ENCODE measurements at regions not wholly inside any gene's neighbourhood (a gene's known extent, or its start where the extent isn't known, plus 50 kb on each side); places are given as distances from the start of the nearest gene placed in this dataset.
A peak's percentile ranks its signal among the peaks of the same experiment; 100 is the strongest.
"Not testable (repeated sequence)": the region's sequence is repeated elsewhere in the genome, so short reads cannot be mapped to it uniquely, and the experiment has no call there.

- peak; percentile 1 for DNase-seq (ENCODE audit: low spot score)
These were observed 773.3 kb upstream of the DEFB115 start for GRCh38 chr20:30484009-30484748.

- DNase-seq (ENCODE audit: low spot score): peak; percentile 1
These were observed 772.8 kb upstream of the DEFB115 start for GRCh38 chr20:30484749-30485070.

- peak; percentile 4 for DNase-seq (ENCODE audit: low spot score)
These were observed 771.9 kb upstream of the DEFB115 start for GRCh38 chr20:30485331-30486102.

GRCh38 chr20:30486103-30486478 lies 771.4 kb upstream of the DEFB115 start:
- peak; percentile 1 for DNase-seq (ENCODE audit: low spot score)

- DNase-seq (ENCODE audit: low spot score): not testable (repeated sequence)
These were observed 770.0 kb upstream of the DEFB115 start for GRCh38 chr20:30487461-30487860.

- peak; percentile 11 for DNase-seq (ENCODE audit: low spot score)
These were observed 769.2 kb upstream of the DEFB115 start for GRCh38 chr20:30487947-30488926.

GRCh38 chr20:30488941-30489613 lies 768.4 kb upstream of the DEFB115 start:
- DNase-seq (ENCODE audit: low spot score): no peak

- DNase-seq (ENCODE audit: low spot score): no peak
These were observed 767.9 kb upstream of the DEFB115 start for GRCh38 chr20:30489614-30490003.

GRCh38 chr20:30491016-30491415 lies 766.4 kb upstream of the DEFB115 start:
- no peak for DNase-seq (ENCODE audit: low spot score)

GRCh38 chr20:30496656-30497055 lies 760.8 kb upstream of the DEFB115 start:
- DNase-seq (ENCODE audit: low spot score): not testable (repeated sequence)

- DNase-seq (ENCODE audit: low spot score): not testable (repeated sequence)
These were observed 760.3 kb upstream of the DEFB115 start for GRCh38 chr20:30497191-30497590.

GRCh38 chr20:30499123-30499522 lies 758.3 kb upstream of the DEFB115 start:
- no peak for DNase-seq (ENCODE audit: low spot score)

- DNase-seq (ENCODE audit: low spot score): peak; percentile 41
These were observed 757.6 kb upstream of the DEFB115 start for GRCh38 chr20:30499716-30500446.

- DNase-seq (ENCODE audit: low spot score): peak; percentile 45
These were observed 757.0 kb upstream of the DEFB115 start for GRCh38 chr20:30500447-30500820.

- DNase-seq (ENCODE audit: low spot score): no peak
These were observed 756.5 kb upstream of the DEFB115 start for GRCh38 chr20:30500829-30501440.

GRCh38 chr20:30502670-30503069 lies 754.8 kb upstream of the DEFB115 start:
- no peak for DNase-seq (ENCODE audit: low spot score)

- not testable (repeated sequence) for DNase-seq (ENCODE audit: low spot score)
These were observed 754.3 kb upstream of the DEFB115 start for GRCh38 chr20:30503204-30503603.

- DNase-seq (ENCODE audit: low spot score): no peak
These were observed 753.4 kb upstream of the DEFB115 start for GRCh38 chr20:30503992-30504570.

GRCh38 chr20:30505566-30505965 lies 751.9 kb upstream of the DEFB115 start:
- no peak for DNase-seq (ENCODE audit: low spot score)

- DNase-seq (ENCODE audit: low spot score): peak; percentile 13
These were observed 751.4 kb upstream of the DEFB115 start for GRCh38 chr20:30506100-30506499.
